PC-9 (cell line): ENCODE measurements at regions not wholly inside any gene's neighbourhood (a gene's known extent, or its start where the extent isn't known, plus 50 kb on each side); places are given as distances from the start of the nearest gene placed in this dataset.

Experiments
- EZH2 ChIP-seq: fragments of 200-600 bp; sonication (generic); IDR thresholded peaks from 2 replicates; pipeline ENCODE4 v1.8.0; 2017; ENCODE audit warnings: antibody characterized with exemption, low read depth
- TF ChIP-seq, protein P1 (sequence below): fragments of 200-600 bp; sonication (generic); conservative IDR thresholded peaks from 2 replicates; pipeline ENCODE4 v1.6.1; 2017; ENCODE audit warnings: mixed run types, antibody characterized with exemption, mild to moderate bottlenecking, moderate library complexity

DNA sequence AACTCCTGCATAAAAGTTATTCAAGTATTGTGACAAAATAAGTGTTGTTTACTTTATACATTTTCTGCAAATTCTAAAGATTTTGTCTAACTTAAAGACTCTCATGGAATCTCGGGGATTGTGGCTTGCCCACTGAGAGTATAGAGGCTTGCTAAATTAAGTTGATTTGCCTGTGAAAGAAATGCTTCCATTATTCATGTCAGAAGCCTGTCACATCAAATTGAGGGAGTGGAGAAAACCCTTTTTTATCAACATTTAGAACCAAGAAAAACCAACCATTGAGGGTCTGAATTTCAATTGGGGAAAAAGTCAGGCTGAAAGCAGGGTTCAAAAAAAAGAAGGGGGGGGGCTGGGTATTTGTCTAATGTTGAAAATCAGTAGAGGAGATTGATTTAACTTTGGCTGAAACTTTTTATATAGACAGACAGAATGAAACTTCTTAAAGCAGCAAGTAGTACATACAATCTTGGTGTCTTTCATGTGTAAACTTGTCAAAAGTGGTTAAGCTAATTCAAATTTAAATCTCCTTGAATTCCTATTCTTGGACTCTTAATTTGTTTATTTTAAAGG is 144.8 kb upstream of the CXorf66 start:
- TF ChIP-seq, protein P1, sequence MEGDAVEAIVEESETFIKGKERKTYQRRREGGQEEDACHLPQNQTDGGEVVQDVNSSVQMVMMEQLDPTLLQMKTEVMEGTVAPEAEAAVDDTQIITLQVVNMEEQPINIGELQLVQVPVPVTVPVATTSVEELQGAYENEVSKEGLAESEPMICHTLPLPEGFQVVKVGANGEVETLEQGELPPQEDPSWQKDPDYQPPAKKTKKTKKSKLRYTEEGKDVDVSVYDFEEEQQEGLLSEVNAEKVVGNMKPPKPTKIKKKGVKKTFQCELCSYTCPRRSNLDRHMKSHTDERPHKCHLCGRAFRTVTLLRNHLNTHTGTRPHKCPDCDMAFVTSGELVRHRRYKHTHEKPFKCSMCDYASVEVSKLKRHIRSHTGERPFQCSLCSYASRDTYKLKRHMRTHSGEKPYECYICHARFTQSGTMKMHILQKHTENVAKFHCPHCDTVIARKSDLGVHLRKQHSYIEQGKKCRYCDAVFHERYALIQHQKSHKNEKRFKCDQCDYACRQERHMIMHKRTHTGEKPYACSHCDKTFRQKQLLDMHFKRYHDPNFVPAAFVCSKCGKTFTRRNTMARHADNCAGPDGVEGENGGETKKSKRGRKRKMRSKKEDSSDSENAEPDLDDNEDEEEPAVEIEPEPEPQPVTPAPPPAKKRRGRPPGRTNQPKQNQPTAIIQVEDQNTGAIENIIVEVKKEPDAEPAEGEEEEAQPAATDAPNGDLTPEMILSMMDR = no peak
- TF ChIP-seq EZH2 = no peak
